Fibroblast of lung (primary cell): ENCODE measurements at regions not wholly inside any gene's neighbourhood (a gene's known extent, or its start where the extent isn't known, plus 50 kb on each side); places are given as distances from the start of the nearest gene placed in this dataset.
A peak's percentile ranks its signal among the peaks of the same experiment; 100 is the strongest.

ENCODE experiments used
- DNase-seq, 2 donors: peaks; one replicate each; pipeline versions ENCODE4 v3.0.0 to v3.0.0-alpha.2; 2010; ENCODE audit warnings: low read depth in 2 of 2
- H2AFZ ChIP-seq: 2 replicates; pipeline ENCODE4 v1.5.1; 2012; ENCODE audit warnings: low read length, control low read depth, inconsistent platforms
- H3K27ac ChIP-seq: 2 replicates; pipeline ENCODE4 v1.5.1; 2011; ENCODE audit warnings: low read length, control low read depth; ENCODE audit not compliant: insufficient read depth
- H3K27me3 ChIP-seq: 2 replicates; pipeline ENCODE4 v1.5.1; 2011; ENCODE audit warnings: mild to moderate bottlenecking, low read length; ENCODE audit not compliant: control insufficient read depth, insufficient read depth
- H3K36me3 ChIP-seq: 2 replicates; pipeline ENCODE4 v1.5.1; 2011; ENCODE audit warnings: low read length; ENCODE audit not compliant: control insufficient read depth, insufficient read depth
- H3K4me1 ChIP-seq: 2 replicates; pipeline ENCODE4 v1.5.1; 2011; ENCODE audit warnings: low read length; ENCODE audit not compliant: control insufficient read depth, insufficient read depth; ENCODE audit errors: extremely low read depth
- H3K4me2 ChIP-seq: 2 replicates; pipeline ENCODE4 v1.5.1; 2011; ENCODE audit warnings: low read length, control low read depth; ENCODE audit not compliant: insufficient read depth; ENCODE audit errors: extremely low read depth
- H3K4me3 ChIP-seq, 4 experiments: fragments of 200-600 bp in 1 of 4; sonication (generic) in 1 of 4; replicated peaks in 1 of 4; 2 replicates each; pipeline ENCODE4 v1.5.1; 2011 to 2016; ENCODE audit warnings: low read length in 4 of 4, low read depth in 3 of 4, mild to moderate bottlenecking in 3 of 4, control low read depth in 2 of 4, inconsistent platforms in 1 of 4, mixed read lengths in 1 of 4; ENCODE audit not compliant: insufficient read depth in 1 of 4; ENCODE audit errors: control extremely low read depth in 1 of 4
- H3K79me2 ChIP-seq: 2 replicates; pipeline ENCODE4 v1.5.1; 2012; ENCODE audit warnings: mild to moderate bottlenecking, low read length, inconsistent platforms; ENCODE audit not compliant: control insufficient read depth, insufficient read depth
- H3K9ac ChIP-seq: 2 replicates; pipeline ENCODE4 v1.5.1; 2011; ENCODE audit warnings: mild to moderate bottlenecking, low read length, control low read depth; ENCODE audit not compliant: insufficient read depth
- H3K9me3 ChIP-seq: 2 replicates; pipeline ENCODE4 v1.5.1; 2012; ENCODE audit warnings: low read depth, low read length; ENCODE audit not compliant: control insufficient read depth, insufficient read depth
- H4K20me1 ChIP-seq: 2 replicates; pipeline ENCODE4 v1.5.1; 2011; ENCODE audit warnings: low read length; ENCODE audit not compliant: control insufficient read depth, insufficient read depth; ENCODE audit errors: extremely low read depth
- EZH2 ChIP-seq: IDR thresholded peaks from 2 replicates; pipeline ENCODE4 v1.5.1; 2012; ENCODE audit warnings: low read length, control low read depth, mild to moderate bottlenecking; ENCODE audit errors: missing control alignments
- TF ChIP-seq, protein P1 (sequence below), 2 donors: IDR thresholded peaks in 1 of 2; conservative IDR thresholded peaks in 1 of 2; 1 replicate in 1 of 2; 2 replicates in 1 of 2; pipeline ENCODE4 v1.5.1; 2011 to 2012; ENCODE audit warnings: low read length in 2 of 2, control low read depth in 1 of 2, inconsistent platforms in 1 of 2, low read depth in 1 of 2, mild to moderate bottlenecking in 1 of 2

- Histone ChIP-seq H3K9me3 (no peaks in the 10 kb centered on the region), H3K79me2 (no peaks in the 10 kb centered on the region), H3K4me1 (no peaks in the 10 kb centered on the region), H3K4me2 (no peak overlapping the region), H3K36me3 (no peaks in the 10 kb centered on the region), H4K20me1 (no peaks in the 10 kb centered on the region), H3K27me3 (no peaks in the 10 kb centered on the region), H2AFZ (no peak overlapping the region), H3K27ac (no peak overlapping the region), H3K9ac (no peak overlapping the region), H3K4me3 (no peak overlapping the region)
- peak; percentile 69 to 86 for DNase-seq
- TF ChIP-seq, protein P1, sequence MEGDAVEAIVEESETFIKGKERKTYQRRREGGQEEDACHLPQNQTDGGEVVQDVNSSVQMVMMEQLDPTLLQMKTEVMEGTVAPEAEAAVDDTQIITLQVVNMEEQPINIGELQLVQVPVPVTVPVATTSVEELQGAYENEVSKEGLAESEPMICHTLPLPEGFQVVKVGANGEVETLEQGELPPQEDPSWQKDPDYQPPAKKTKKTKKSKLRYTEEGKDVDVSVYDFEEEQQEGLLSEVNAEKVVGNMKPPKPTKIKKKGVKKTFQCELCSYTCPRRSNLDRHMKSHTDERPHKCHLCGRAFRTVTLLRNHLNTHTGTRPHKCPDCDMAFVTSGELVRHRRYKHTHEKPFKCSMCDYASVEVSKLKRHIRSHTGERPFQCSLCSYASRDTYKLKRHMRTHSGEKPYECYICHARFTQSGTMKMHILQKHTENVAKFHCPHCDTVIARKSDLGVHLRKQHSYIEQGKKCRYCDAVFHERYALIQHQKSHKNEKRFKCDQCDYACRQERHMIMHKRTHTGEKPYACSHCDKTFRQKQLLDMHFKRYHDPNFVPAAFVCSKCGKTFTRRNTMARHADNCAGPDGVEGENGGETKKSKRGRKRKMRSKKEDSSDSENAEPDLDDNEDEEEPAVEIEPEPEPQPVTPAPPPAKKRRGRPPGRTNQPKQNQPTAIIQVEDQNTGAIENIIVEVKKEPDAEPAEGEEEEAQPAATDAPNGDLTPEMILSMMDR (conservative IDR thresholded peaks at IDR 0.05 in 1 of 2, IDR thresholded peaks at IDR 0.05 in 1 of 2; ENCODE audit: low read depth in 1 of 2, low read length in 2 of 2), result no peak
- TF ChIP-seq EZH2, result no peak
These were observed 382.7 kb downstream of the SFMBT2 start for GRCh38 chr10:7027913-7028808.

- no peak for TF ChIP-seq EZH2
- TF ChIP-seq, protein P1 (conservative IDR thresholded peaks at IDR 0.05 in 1 of 2, IDR thresholded peaks at IDR 0.05 in 1 of 2; ENCODE audit: low read depth in 1 of 2, low read length in 2 of 2), result no peak
- DNase-seq, result peak in 1 of 2 donors; percentile 28
These were observed 383.5 kb downstream of the SFMBT2 start for GRCh38 chr10:7027237-7027912.

GRCh38 chr10:7026818-7027217, 384.0 kb downstream of the SFMBT2 start:
- Histone ChIP-seq H3K27ac (no peak overlapping the region), H4K20me1 (no peaks in the 10 kb centered on the region), H3K9ac (no peak overlapping the region), H3K27me3 (no peaks in the 10 kb centered on the region), H3K4me1 (no peaks in the 10 kb centered on the region), H3K4me3 (no peak overlapping the region), H3K79me2 (no peaks in the 10 kb centered on the region), H3K4me2 (no peak overlapping the region), H3K36me3 (no peaks in the 10 kb centered on the region), H3K9me3 (no peaks in the 10 kb centered on the region), H2AFZ (no peak overlapping the region)
- no peak for DNase-seq
- TF ChIP-seq EZH2, result no peak
- TF ChIP-seq, protein P1 (conservative IDR thresholded peaks at IDR 0.05 in 1 of 2, IDR thresholded peaks at IDR 0.05 in 1 of 2; ENCODE audit: low read depth in 1 of 2, low read length in 2 of 2), result no peak

More at GRCh38 chr10:7027237-7027912, 383.5 kb downstream of the SFMBT2 start:
- Histone ChIP-seq H3K27me3 (no peaks in the 10 kb centered on the region), H3K9me3 (no peaks in the 10 kb centered on the region), H3K4me2 (no peak overlapping the region), H3K27ac (no peak overlapping the region), H3K36me3 (no peaks in the 10 kb centered on the region), H3K79me2 (no peaks in the 10 kb centered on the region), H2AFZ (no peak overlapping the region), H4K20me1 (no peaks in the 10 kb centered on the region), H3K4me1 (no peaks in the 10 kb centered on the region), H3K4me3 (no peak overlapping the region), H3K9ac (no peak overlapping the region)
